ENCODE measurements at regions not wholly inside any gene's neighbourhood (a gene's known extent, or its start where the extent isn't known, plus 50 kb on each side); places are given as distances from the start of the nearest gene placed in this dataset.

GRCh38 chr3:116863270-116863770 is 153.7 kb downstream of the TUSC7 start (continued):
- TF ChIP-seq ZNF462 (CRISPR knock-in tag; IDR thresholded peaks at IDR 0.05) (no peak), POLR2AphosphoS5 (IDR thresholded peaks at IDR 0.05; ENCODE audit: low read depth) (no peak), ETS1 (IDR thresholded peaks at IDR 0.05) (no peak), ZNF331 (CRISPR knock-in tag; IDR thresholded peaks at IDR 0.05; ENCODE audit: low read depth) (no peak), EZH2phosphoT487 (IDR thresholded peaks at IDR 0.05; ENCODE audit: unreplicated experiment) (no peak), CREB1 (CRISPR knock-in tag; IDR thresholded peaks at IDR 0.05; ENCODE audit: low read depth) (no peak), STAT1 (IDR thresholded peaks at IDR 0.05; ENCODE audit: unreplicated experiment) (no peak), CTCF (conservative IDR thresholded peaks at IDR 0.05; ENCODE audit: low read depth in 2 of 2) (no peak), NANOG (IDR thresholded peaks at IDR 0.05; ENCODE audit: borderline replicate concordance) (no peak), EZH2 (IDR thresholded peaks at IDR 0.05; ENCODE audit: low read depth, unreplicated experiment) (no peak)

Measured in GM23338 (cell line).